Fibroblast of pulmonary artery (primary cell): ENCODE measurements at regions not wholly inside any gene's neighbourhood (a gene's known extent, or its start where the extent isn't known, plus 50 kb on each side); places are given as distances from the start of the nearest gene placed in this dataset.

ENCODE experiments used
- DNase-seq: peaks from one replicate; pipeline ENCODE4 v3.0.0-alpha.2; 2010; ENCODE audit warnings: low read depth
- H3K4me3 ChIP-seq: replicated peaks from 2 replicates; pipeline ENCODE4 v1.5.1; 2011; ENCODE audit warnings: low read depth, mild to moderate bottlenecking, control low read depth, low read length, moderate library complexity
- TF ChIP-seq, protein P1 (sequence below): IDR thresholded peaks from 2 replicates; pipeline ENCODE4 v1.5.1; 2011; ENCODE audit warnings: mild to moderate bottlenecking, control low read depth, low read length, inconsistent platforms; ENCODE audit errors: missing control alignments

DNA sequence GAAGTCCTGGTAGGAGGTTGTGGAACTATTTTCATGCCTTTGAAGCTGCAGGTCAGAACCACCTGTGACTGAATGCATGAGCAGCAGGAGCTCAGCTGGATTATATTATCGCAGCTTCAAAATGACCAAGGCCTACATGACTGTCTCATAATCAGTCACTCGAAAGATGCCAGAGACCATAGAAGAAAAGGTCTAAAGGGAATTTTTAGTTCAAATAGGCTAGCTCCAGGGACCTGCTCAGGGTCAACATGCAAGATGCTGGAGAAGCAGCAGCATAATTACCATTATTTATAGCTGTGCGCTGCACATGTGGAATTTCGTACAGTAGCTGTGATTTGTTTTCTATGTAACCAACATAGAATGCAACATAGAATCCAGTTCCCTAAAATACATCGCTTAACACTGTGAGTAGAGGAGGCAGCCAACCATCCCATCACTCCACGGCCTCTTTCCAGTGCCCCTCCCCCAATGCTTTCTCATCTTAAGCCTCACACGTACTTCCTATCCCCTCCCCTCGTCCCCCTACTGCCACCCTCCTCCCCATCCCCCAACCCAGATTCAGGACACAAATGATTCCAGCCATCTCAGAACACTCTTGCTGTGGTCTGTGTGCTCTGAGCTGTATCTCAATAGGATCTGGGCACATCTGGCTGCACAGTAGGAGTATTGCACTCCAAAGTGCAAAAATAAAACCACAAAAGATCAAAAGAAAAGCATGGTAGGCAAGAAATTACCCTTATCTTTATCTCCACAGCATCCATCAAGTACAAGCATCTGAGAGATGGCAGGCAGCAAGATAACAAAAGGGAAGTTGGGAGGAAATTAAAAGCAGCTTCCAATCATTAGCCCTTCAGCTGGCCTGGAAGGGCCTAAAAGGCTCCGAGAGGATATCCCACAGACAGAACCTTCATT lies 352.8 kb upstream of the SEMA6D start:
- TF ChIP-seq, protein P1, sequence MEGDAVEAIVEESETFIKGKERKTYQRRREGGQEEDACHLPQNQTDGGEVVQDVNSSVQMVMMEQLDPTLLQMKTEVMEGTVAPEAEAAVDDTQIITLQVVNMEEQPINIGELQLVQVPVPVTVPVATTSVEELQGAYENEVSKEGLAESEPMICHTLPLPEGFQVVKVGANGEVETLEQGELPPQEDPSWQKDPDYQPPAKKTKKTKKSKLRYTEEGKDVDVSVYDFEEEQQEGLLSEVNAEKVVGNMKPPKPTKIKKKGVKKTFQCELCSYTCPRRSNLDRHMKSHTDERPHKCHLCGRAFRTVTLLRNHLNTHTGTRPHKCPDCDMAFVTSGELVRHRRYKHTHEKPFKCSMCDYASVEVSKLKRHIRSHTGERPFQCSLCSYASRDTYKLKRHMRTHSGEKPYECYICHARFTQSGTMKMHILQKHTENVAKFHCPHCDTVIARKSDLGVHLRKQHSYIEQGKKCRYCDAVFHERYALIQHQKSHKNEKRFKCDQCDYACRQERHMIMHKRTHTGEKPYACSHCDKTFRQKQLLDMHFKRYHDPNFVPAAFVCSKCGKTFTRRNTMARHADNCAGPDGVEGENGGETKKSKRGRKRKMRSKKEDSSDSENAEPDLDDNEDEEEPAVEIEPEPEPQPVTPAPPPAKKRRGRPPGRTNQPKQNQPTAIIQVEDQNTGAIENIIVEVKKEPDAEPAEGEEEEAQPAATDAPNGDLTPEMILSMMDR = no peak
- no peak for DNase-seq
- H3K4me3 ChIP-seq = no peak overlapping the region

DNA sequence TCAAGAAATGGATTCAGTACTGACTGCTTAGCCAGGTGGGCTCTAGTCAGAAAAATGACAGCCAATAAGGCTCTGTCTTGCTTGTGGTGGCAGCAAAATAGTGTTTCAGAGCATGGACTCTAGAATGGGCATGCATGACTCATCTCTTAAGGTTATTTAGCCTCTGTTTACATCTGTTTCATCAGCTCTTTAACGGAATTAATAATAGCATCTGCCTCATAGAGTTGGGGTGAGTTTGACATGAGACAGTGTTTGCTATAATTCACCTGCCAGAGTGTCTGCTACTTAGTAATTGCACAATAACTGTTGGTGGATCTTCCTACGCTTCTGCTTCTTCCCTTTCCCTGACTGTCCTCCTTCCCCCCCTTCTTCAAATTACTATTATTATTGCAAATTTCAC lies 350.4 kb upstream of the SEMA6D start:
- H3K4me3 ChIP-seq = no peak overlapping the region
- no peak for DNase-seq
- TF ChIP-seq, protein P1 = no peak

DNA sequence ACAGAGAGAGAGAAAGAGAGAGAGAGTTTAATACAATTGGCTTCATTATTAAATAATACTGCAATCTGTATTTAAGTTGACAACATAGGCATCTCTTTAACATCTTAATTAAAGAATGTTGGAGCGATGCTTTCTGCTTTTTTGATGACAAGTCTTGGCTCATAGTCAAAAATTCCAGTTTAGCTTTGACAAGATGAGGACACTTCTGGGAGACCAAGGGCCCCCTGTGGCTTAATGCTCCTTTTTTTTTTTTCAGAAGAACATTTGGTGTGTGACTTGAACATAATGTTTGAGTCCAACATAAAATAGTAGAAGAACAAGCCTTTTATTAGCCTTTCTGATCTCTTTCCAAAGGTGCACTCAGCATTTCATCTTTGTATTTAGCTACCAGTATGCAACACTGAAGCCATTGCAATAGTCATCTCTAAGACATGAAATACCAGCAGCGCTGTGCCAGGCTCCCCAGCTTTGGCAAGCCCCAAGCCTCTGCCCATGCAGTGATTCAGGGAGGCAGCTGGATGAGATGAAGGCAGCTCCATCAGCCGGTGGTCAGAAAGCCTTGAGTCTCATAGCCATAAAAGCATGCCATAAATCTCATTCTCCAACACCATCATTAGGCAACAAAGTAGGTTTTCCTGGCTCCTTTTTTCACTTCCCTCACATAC lies 349.4 kb upstream of the SEMA6D start:
- TF ChIP-seq, protein P1 = no peak
- no peak overlapping the region for H3K4me3 ChIP-seq
- DNase-seq = no peak

DNA sequence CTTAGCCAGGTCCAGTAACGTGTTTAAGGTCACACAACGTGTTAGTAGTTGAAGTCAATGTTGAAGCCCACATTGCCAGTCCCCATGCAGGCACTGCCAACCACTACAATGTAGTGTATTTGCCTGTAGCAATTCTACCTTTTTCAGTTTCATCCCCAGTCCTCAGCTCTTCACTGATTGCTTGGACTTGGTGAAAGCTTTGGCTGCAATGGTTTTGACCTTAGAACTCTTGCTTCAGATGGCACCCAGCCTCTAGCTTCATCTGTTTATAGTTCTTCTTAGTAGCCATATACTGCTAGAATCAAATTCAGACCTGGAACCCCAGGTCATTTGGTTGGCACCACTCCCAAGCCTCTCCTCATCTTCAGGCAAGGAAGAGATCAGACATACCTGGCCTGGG lies 345.4 kb upstream of the SEMA6D start:
- DNase-seq = no peak
- no peak overlapping the region for H3K4me3 ChIP-seq
- TF ChIP-seq, protein P1 = no peak

DNA sequence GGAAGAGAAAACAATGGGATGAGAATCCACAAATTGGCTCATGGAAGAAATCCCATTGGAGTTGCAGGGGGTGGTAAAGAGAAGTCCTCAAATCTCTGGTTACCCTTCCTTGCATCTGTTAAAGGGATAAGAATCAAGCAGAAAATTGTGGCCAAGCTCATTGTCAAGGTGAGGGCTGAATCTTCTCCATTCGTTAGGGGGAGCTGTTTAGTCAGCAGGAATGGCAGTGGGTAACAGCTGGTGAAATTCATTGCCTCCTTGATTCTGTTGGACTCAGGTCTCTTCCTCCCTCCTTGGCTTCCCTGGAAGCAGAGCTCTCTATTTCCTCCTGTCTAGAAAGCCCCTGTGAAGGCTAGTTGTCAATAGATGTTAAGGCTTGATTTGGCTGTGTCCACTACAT lies 343.1 kb upstream of the SEMA6D start:
- TF ChIP-seq, protein P1 = peak; percentile 83
- H3K4me3 ChIP-seq = no peak overlapping the region
- peak; percentile 66 for DNase-seq

DNA sequence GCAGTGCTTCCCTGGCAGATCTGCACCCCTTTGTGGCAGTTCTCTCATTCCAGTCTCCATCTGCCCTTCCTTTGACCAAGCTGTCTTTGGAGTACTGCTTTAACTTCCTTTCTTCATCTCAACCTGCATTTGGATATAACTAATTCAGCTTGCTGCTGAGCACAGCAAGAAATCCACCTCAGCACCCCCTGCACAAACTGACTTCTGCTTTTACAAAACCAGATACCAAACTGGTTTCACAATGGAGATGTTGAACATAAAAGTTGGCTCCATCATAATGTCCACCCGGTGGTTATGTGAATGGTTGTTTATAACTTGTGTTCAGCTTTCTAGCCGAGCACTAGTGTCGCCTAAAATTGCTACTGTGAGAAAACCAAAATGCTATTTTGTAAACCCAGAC lies 341.1 kb upstream of the SEMA6D start:
- DNase-seq = no peak
- TF ChIP-seq, protein P1 = no peak
- H3K4me3 ChIP-seq = no peak overlapping the region
